C4-2B (cell line): ENCODE measurements at regions not wholly inside any gene's neighbourhood (a gene's known extent, or its start where the extent isn't known, plus 50 kb on each side); places are given as distances from the start of the nearest gene placed in this dataset.

Experiments used
- ZFX ChIP-seq: fragments of 450-650 bp; IDR thresholded peaks from 2 replicates; pipeline ENCODE4 v1.6.1; 2017
- TF ChIP-seq, protein P1 (sequence below): fragments of 450-650 bp; conservative IDR thresholded peaks from 2 replicates; pipeline ENCODE4 v1.5.1; 2017; ENCODE audit warnings: mild to moderate bottlenecking

DNA sequence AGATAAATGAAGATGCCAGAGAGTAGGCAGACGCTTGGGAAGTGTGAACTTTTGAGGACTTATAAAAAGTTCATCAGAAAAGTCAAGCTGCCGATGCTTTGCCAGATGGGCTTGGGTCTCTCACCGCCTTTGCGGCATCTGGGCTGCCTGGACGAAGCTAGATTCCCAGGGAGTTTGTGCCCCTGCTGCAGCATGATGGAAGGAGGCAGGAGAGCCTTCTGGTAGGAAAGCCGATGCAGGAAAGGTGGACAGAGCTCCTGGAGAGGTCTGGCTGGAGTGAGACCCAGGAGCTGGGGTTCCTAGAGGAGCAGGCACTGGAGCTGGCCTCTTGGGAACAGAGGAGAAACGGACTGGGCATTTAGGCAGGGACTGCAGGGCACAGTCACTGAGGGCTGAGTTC lies 51.9 kb upstream of the ATP2B2 start:
- TF ChIP-seq, protein P1, sequence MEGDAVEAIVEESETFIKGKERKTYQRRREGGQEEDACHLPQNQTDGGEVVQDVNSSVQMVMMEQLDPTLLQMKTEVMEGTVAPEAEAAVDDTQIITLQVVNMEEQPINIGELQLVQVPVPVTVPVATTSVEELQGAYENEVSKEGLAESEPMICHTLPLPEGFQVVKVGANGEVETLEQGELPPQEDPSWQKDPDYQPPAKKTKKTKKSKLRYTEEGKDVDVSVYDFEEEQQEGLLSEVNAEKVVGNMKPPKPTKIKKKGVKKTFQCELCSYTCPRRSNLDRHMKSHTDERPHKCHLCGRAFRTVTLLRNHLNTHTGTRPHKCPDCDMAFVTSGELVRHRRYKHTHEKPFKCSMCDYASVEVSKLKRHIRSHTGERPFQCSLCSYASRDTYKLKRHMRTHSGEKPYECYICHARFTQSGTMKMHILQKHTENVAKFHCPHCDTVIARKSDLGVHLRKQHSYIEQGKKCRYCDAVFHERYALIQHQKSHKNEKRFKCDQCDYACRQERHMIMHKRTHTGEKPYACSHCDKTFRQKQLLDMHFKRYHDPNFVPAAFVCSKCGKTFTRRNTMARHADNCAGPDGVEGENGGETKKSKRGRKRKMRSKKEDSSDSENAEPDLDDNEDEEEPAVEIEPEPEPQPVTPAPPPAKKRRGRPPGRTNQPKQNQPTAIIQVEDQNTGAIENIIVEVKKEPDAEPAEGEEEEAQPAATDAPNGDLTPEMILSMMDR, result no peak
- no peak for TF ChIP-seq ZFX
